Subcutaneous abdominal adipose tissue (tissue), 5 donors: ENCODE measurements at regions not wholly inside any gene's neighbourhood (a gene's known extent, or its start where the extent isn't known, plus 50 kb on each side); places are given as distances from the start of the nearest gene placed in this dataset.

Experiments
- H3K27ac ChIP-seq: one replicate; pipeline ENCODE4 v1.7.0; 2013; ENCODE audit warnings: low read depth, mild to moderate bottlenecking, inconsistent platforms, low read length, moderate library complexity
- H3K27me3 ChIP-seq, 5 donors: one replicate each; pipeline ENCODE4 v1.7.0; 2013; ENCODE audit warnings: low read length in 5 of 5, inconsistent platforms in 1 of 5; ENCODE audit not compliant: control insufficient read depth in 5 of 5, insufficient read depth in 4 of 5
- H3K36me3 ChIP-seq, 5 donors: one replicate each; pipeline ENCODE4 v1.7.0; 2013; ENCODE audit warnings: low read length in 5 of 5; ENCODE audit not compliant: control insufficient read depth in 5 of 5, insufficient read depth in 5 of 5
- H3K4me1 ChIP-seq, 5 donors: one replicate each; pipeline ENCODE4 v1.7.0; 2013; ENCODE audit warnings: low read length in 5 of 5, mild to moderate bottlenecking in 3 of 5, moderate library complexity in 1 of 5; ENCODE audit not compliant: control insufficient read depth in 5 of 5, insufficient read depth in 5 of 5
- H3K4me3 ChIP-seq, 5 donors: one replicate each; pipeline ENCODE4 v1.7.0; 2013; ENCODE audit warnings: low read length in 5 of 5, low read depth in 1 of 5
- H3K9ac ChIP-seq, 5 donors: one replicate each; pipeline ENCODE4 v1.7.0; 2013; ENCODE audit warnings: low read length in 5 of 5, mild to moderate bottlenecking in 4 of 5, moderate library complexity in 3 of 5
- H3K9me3 ChIP-seq, 5 donors: one replicate each; pipeline ENCODE4 v1.7.0; 2013; ENCODE audit warnings: low read length in 5 of 5; ENCODE audit not compliant: control insufficient read depth in 5 of 5
- donor health status: healthy.
- donor health status: healthy.
- donor health status: healthy.
- donor health status: healthy.
- donor health status: healthy.

DNA sequence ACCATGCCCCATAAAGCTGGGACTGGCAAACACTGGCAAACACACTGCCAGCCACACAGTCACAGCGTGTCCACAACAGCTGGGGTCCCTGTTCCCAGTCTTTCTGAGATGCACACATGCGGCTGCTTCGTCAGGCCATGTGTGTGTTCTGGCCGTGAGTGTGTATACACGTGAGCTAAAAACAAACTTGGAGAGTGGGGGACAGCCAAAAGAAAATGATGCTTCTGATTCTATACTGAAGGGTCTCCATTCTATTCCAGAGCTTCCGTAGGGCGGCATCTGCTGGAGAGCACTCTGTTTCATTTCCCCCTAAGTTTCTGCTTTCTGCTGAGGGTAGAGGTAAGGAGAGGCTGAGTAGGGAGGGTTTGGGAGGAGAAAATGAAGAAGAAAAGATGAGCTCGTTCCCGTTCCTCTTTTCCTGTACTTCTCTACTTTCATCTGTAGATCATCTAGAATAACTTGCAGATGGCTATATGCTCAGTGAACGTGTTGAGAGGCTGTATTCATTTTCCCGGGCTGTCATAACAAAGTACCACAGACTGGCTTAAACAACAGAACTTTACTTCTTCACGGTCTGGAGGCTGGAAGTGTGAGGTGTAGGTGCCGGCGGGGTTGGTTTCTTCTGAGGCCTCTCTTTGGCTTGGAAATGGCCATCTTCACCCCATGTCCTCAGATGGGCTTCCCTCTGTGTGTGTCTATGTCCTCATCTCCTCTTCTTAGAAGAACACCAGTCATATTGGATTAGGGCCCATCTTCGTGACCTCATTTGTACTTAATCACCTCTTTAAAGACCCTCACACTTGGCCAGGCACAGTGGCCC, 151.6 kb downstream of the TOMM20 start:
- Histone ChIP-seq H3K9me3 (no peaks in the 10 kb centered on the region), H3K27me3 (no peaks in the 10 kb centered on the region), H3K27ac (peak overlapping the region; percentile 99), H3K9ac (peak overlapping the region in 4 of 5 donors; percentile 7 to 59 (median 22)), H3K4me1 (peaks cover 23 to 95% (median 89%) of the 10 kb centered on the region in 5 donors), H3K36me3 (no peaks in the 10 kb centered on the region), H3K4me3 (no peak overlapping the region)

DNA sequence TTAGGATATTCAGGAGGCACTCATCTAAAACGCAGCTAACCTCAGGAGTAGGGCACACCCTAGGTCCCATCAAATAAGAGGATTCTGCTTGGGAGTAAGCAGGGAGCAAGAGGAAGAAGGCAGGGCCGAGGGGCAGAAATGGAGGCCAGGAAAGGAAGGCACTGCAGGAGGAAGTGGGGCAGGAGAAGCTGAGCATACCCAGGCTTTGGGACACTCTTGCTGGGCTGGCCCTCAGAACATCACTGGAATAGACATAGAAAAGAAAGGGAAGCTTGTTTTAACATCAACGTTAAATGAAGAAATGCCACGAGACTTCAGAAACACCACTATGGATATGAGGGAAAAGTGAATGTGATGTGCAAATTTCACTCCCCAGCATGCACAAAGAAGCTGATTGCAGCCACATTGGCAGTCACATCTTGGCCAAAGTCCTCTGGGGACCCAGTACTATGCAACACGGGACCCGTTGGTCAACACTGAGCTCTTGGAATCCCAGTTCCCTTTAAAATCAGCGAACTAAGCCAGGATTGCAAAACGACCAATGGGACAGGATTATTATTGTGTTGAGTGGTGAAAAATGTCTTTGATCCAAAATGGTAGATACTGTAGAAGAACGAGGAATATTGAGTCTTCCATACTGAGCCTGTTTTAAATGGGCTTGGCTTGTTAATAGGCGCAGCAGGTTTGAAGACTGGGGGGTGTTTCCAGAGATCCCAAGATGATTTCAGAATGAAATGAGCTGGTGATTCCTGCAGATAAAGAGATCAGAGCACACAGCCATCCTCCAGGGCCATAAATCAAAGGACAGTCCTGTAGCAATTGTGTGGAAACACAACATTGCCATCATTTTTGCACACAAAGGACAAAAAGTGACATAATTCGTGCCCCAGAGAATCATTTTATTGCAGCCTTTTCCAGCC, 152.4 kb downstream of the TOMM20 start:
- H3K4me3 ChIP-seq, result peak overlapping the region in 1 of 5 donors; percentile 46
- H3K9me3 ChIP-seq, result no peaks in the 10 kb centered on the region
- no peaks in the 10 kb centered on the region for H3K27me3 ChIP-seq
- H3K36me3 ChIP-seq, result no peaks in the 10 kb centered on the region
- peak overlapping the region; percentile 99 for H3K27ac ChIP-seq
- H3K9ac ChIP-seq, result peak overlapping the region in 3 of 5 donors; percentile 17 to 52 (median 36)
- peaks cover 27 to 95% (median 89%) of the 10 kb centered on the region in 5 donors for H3K4me1 ChIP-seq

DNA sequence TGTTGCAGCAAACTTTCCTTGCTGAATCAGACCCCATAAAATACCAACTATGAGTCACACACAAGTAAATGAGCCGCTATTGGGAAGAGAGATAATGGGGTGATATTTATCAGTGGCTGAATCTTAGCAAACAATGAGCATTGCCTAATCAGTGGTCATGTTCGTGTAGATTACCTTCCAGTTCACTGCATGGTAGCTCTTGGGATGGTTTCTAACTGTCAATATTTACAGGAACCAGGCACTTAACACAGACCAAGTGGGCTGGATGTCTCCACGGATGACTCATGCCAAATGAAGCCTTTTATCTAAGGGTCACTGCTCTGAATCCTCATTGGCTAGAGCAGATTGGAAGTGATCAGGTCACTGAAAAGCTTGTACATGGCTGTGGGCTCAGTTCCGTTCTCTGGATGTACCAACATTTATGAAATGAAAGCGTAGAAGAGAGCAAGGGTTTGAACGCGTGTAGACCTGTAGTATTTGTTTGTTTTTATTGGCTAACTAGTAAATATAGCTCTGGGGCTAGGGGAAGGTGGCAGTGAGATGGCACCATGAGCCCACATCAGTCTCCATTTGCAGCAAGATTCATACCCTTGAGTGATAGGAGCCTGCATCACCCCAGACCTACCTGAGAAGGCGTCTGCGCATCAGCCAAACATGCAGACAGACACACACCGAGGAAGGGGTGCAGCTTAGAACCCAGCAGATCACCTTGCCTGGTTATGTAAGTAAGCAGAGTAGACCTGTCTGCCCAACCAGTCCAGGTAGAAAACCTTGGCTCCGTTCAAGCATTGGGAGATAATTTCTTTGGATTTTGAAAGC, 153.3 kb downstream of the TOMM20 start:
- Histone ChIP-seq H3K9ac (peak overlapping the region in 2 of 5 donors; percentile 36 to 52), H3K9me3 (no peaks in the 10 kb centered on the region), H3K4me3 (peak overlapping the region in 1 of 5 donors; percentile 46), H3K36me3 (no peaks in the 10 kb centered on the region), H3K4me1 (peaks cover 28 to 95% (median 89%) of the 10 kb centered on the region in 5 donors), H3K27me3 (no peaks in the 10 kb centered on the region), H3K27ac (peak overlapping the region; percentile 99)

DNA sequence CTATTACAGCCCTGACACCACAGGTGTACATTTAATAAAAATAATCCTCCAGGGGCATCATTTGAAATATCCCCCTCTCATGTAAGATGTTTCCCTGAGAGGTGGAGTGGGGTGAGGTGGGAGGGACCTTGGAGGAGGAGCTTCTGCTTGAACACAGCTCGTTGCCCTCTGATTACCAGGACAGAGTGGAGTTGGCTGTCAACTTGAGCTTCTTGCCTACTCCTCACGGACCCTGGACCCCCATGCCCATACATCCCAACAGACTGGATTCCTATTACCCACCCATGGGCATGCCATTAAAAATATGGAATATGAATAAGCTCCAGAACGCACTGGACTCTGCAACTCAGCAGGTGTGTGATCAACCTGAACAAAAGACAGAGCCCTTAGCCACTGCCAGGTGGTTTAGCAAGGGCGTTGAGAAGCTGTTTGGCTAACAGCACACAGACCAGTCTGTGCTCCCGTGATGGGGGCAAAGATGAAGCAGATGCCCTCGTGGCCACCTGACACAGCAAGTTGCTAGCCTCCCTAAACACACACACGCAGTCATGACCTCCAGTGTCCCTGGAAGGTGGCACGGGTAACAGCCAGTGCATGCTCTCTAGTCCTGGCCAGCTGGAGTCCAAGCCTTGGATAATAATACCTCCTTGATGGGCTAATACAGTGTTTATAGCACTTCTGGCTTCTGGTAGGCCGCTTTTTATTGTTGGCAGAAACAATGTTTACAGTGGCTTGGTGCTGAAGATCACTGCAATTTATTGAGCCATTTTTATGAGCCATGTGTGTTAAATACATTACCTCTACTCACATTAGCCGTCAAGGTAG, 155.0 kb downstream of the TOMM20 start:
- Histone ChIP-seq H3K27ac (peak overlapping the region; percentile 32), H3K36me3 (no peaks in the 10 kb centered on the region), H3K4me1 (peaks cover 20 to 95% (median 88%) of the 10 kb centered on the region in 5 donors), H3K9me3 (no peaks in the 10 kb centered on the region), H3K9ac (no peak overlapping the region), H3K4me3 (no peak overlapping the region), H3K27me3 (no peaks in the 10 kb centered on the region)

DNA sequence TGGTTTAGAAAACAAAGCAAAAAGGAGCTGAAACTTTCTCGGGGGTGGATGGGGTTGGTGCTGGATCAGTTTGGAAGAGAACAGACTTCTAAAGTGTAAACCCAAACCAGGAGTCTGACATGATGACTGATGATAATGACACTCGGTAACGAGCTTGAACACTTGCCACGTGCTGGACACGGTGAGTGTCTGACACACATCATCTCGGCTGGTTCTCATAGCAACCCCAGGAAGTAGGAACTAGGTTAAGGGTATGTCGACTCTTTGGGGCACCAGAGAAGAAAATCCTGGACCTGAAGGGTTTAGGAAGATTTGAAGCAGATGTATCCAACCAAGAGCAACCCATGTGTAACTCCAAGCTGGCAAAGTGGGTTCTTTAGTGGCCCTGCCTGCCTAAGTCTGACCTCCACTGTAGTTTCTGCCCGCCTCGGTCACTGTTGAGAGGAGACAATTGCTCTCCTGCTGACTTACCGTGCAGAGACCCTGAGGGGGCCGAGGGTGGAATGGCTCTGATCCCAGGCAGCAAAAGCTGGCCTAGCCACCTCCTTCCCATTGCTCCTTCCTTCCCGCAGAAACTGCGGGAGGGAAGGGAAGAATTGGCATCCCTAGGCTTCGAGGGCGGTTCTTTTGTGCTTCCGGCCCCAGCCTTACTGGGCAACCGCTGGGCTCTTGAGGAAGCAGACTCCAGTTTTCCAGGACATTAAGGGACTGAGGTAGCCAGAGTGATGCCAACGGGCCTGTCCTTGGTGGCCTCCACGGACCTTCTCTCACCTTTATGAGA, 156.0 kb downstream of the TOMM20 start:
- Histone ChIP-seq H3K27ac (peak overlapping the region; percentile 32), H3K9ac (no peak overlapping the region)

DNA sequence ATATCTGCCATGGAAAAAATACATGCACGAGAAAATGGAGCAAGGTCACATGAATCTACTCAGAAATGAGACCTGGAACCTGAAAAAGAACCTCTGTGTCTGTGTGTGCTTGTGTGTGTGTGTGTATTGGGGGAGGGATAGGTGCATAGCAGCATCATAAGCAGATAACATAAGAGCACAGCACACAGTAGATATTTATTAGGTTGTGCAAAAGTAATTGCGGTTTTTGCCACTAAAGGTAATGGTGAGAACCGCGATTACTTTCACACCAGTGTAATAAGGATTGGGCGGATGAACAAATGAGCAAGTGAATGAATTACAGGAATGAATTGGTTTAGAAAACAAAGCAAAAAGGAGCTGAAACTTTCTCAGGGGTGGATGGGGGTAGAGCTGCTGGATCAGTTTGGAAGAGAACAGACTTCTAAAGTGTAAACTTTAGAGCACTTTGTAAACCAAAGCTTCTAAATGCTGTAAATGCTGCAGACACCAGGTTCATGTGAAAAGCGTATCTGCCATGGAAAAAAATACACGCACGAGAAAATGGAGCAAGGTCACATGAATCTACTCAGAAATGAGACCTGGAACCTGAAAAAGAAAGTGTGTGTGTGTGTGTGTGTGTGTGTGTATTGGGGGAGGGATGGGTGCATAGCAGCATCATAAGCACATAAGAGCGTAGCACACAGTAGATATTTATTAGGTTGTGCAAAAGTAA, 156.9 kb downstream of the TOMM20 start:
- Histone ChIP-seq H3K4me3 (no peak overlapping the region), H3K9me3 (no peaks in the 10 kb centered on the region), H3K36me3 (no peaks in the 10 kb centered on the region), H3K9ac (peak overlapping the region in 4 of 5 donors; percentile 59 to 78 (median 66)), H3K27ac (peak overlapping the region; percentile 94), H3K27me3 (no peaks in the 10 kb centered on the region), H3K4me1 (peaks cover 16 to 80% (median 70%) of the 10 kb centered on the region in 5 donors)

More for the DNA sequence above, 156.0 kb downstream of the TOMM20 start:
- no peaks in the 10 kb centered on the region for H3K27me3 ChIP-seq
- H3K36me3 ChIP-seq, result no peaks in the 10 kb centered on the region
- H3K9me3 ChIP-seq, result no peaks in the 10 kb centered on the region
- H3K4me3 ChIP-seq, result peak overlapping the region in 1 of 5 donors; percentile 27
- H3K4me1 ChIP-seq, result peaks cover 16 to 88% (median 78%) of the 10 kb centered on the region in 5 donors

DNA sequence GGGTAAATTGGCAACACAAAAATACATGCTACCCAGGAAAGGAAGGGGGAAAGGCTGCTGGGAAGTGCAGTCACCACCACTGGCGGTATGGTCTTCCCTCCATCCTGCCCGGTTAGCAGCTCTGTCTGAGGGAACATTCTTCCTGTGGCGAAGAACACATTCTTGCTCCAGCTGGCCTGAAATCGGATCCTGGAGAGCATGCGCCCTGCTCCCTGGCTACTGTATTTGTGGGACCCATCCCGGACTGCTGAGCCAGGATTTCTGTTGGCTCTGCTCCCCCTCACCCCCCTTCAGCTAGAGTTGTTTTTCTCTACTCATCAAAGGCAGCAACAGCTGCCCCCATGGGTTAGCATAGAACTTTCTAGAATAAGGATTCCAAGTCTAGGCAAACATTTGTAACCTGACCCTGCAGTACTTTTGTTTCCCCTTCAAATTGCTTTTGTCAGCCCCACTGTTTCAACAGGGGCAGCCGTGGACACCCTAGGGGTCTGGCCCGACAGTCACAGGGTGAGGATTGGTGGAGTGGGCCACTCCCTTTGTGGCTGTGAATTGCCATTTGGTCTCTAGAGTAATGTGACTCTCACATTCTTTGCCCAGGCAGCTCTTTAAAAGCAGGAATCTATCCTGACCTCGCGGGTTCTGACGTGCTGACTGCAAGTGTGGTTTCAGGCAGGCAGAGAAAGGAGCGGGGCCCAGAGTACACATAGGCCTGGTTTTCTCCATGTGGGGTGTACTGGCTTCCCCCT, 157.7 kb downstream of the TOMM20 start:
- peak overlapping the region in 4 of 5 donors; percentile 2 to 54 (median 26) for H3K4me3 ChIP-seq
- H3K27ac ChIP-seq, result peak overlapping the region; percentile 94
- H3K27me3 ChIP-seq, result no peaks in the 10 kb centered on the region
- no peaks in the 10 kb centered on the region for H3K36me3 ChIP-seq
- H3K4me1 ChIP-seq, result peaks cover 16 to 72% (median 62%) of the 10 kb centered on the region in 5 donors
- no peaks in the 10 kb centered on the region for H3K9me3 ChIP-seq
- peak overlapping the region; percentile 39 to 78 (median 63) for H3K9ac ChIP-seq

DNA sequence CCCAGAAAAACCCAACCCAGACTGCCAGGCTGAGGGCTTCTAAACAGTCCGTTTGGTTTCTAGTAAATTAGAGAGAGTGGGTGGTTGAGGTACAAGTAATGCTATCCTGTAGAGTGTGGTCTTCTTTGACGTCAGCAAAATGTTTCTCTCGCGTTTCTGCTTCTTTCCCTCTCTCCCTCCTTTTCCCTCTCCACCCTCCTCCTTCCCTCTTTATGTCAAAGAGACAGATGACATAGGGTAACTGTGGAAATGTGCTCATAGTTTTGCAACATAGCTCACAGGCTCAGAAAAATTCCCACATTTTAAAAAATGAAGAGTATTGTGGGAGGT, 158.3 kb downstream of the TOMM20 start:
- H3K9ac ChIP-seq, result peak overlapping the region; percentile 39 to 78 (median 63)
- peak overlapping the region in 3 of 5 donors; percentile 41 to 57 (median 54) for H3K4me3 ChIP-seq
- H3K27ac ChIP-seq, result peak overlapping the region; percentile 94
- no peaks in the 10 kb centered on the region for H3K9me3 ChIP-seq
- H3K36me3 ChIP-seq, result no peaks in the 10 kb centered on the region
- H3K27me3 ChIP-seq, result no peaks in the 10 kb centered on the region
- peaks cover 16 to 67% (median 57%) of the 10 kb centered on the region in 5 donors for H3K4me1 ChIP-seq
